Body of pancreas (tissue), 4 donors: ENCODE measurements at regions not wholly inside any gene's neighbourhood (a gene's known extent, or its start where the extent isn't known, plus 50 kb on each side); places are given as distances from the start of the nearest gene placed in this dataset.

ENCODE experiments used
- CTCF ChIP-seq, 7 experiments: fragments of 450-650 bp in 4 of 7; fragments of 200-600 bp in 3 of 7; sonication (generic) in 3 of 7; IDR thresholded peaks; one replicate each; pipeline ENCODE4 v1.5.1; 2016 to 2019; ENCODE audit warnings: antibody characterized with exemption in 7 of 7
- POLR2A ChIP-seq, 3 donors: fragments of 450-650 bp; IDR thresholded peaks; one replicate each; pipeline ENCODE4 v1.6.1; 2016; ENCODE audit warnings: antibody characterized with exemption in 3 of 3, mild to moderate bottlenecking in 2 of 3

GRCh38 chr3:30311781-30312180 lies 294.6 kb upstream of the TGFBR2 start:
- TF ChIP-seq CTCF (IDR thresholded peaks at IDR 0.05) (no peak), POLR2A (IDR thresholded peaks at IDR 0.05) (no peak)
